ENCODE measurements at regions not wholly inside any gene's neighbourhood (a gene's known extent, or its start where the extent isn't known, plus 50 kb on each side); places are given as distances from the start of the nearest gene placed in this dataset.
"Not testable (repeated sequence)": the region's sequence is repeated elsewhere in the genome, so short reads cannot be mapped to it uniquely, and the experiment has no call there.

DNA sequence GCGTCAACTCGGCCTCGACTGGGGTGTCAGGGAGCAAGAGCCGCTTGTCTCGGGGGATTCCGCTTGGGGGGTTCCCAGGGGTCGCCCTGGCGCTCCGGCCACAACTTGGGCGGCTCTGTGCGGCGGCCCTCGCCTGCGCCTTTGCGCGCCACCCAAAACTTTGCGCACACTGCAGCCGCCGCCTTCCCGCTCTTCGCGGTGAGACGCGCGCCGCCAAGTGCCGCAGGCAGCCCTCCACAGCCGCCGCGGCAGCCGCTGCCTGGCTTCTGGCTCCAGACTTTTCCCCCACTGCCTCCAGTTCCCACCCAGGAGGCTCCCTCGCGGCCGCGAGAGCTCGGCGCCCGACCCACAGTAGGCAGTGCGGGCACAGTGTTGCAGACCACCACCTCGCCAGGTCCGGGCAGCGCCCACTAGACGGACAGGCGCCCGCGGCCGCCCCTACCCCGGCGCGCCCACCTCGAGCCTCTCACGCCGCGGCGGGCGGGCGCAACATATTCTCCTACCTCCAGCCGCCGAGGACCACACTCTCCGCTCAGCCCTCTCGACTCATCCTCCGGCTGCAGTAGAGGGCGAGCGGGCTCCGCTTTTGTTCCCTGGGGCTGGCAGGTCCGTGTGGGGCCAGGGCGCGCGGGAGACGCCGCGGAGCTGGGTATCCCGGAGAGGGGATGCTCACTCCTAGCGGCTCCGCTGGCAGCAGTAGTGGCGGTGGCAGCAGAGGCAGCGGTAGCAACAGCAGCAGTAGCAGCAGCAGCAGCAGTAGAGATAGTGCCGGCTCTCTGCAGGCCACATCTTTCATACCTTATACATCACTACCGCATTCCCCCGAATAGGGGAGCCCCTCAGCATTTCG is 296.6 kb downstream of the OMA1 start:
- no peak for DNase-seq

DNA sequence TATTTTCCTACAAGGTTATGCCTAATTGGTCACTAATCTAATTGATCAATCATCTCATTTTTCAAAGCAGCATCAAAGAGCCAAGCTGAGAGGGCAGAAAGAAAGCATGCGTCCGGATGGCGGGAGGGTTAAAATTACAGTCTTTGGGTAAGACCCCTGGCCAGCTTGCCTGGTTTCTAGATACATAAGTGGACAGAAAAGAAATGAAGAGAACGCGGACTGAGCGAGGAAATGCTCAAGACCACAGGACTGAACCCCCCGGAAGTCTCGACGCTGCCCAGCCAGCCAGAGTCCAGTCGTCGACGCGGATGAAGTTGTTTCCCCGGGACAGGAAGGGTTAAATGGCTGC is 297.2 kb downstream of the OMA1 start:
- DNase-seq: no peak

DNA sequence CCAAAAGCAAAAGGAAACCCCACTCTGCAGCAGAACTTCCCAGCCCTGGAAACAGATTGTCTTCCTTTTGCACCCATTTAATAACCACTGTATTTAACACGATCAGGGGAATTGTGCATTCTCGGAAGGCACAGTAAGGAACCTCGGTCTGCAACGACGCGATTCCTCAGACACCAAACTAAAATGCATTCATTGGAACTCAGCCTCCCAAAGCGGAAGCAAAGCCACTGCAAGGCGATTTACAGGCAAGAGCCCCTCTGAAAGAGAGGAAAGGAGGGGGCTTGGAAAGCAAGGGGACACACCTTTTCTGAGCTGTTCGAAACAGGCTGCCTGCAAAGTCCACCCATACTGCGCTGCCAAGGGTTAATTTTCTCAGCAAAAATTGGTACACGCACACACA is 297.7 kb downstream of the OMA1 start:
- DNase-seq: no peak

DNA sequence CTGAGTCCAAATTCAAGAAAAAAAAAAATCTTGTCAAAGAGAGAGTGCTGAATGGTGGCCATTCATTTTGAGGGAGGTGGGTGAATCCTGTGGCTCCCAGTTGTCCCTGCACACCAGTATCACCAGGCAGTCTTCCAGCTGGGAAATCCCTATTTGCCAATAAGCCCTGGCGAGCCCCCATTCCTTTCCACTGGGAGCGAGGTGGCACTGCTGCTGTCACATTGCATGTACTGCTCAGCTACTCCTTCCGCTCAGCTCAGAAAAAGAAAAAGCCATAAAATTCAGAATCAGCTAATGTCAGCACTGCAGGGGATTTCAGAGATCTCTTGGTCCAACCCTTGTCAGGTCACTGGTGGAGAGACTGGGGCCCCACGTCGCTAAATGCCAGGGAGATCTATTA is 298.5 kb downstream of the OMA1 start:
- DNase-seq: no peak

GRCh38 chr1:58246549-58246948 is 300.0 kb downstream of the OMA1 start:
- no peak for DNase-seq

- no peak for DNase-seq
These were observed 301.7 kb downstream of the OMA1 start for GRCh38 chr1:58244872-58245271.

DNA sequence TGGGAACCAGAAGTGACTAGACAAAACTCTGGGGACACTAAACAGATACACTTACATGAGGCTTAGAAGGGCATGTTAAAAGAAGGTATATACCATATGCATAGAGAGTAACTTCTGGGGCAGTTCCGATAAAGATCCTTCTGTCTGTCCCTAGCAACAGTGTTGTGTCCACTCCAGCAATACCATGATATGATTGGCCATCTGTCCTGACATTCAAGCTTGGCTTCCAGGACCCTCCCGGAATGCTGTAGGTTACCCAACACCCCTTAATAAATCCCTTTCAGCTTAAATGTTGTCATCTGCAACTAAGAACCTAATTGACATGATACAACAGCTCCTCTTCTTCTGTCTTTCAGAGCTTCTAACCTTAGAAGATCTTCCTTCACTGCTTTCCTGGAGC is 307.7 kb downstream of the OMA1 start:
- DNase-seq: no peak

GRCh38 chr1:58233729-58234128 is 312.8 kb downstream of the OMA1 start:
- no peak for DNase-seq

GRCh38 chr1:58231204-58231603 is 315.3 kb downstream of the OMA1 start:
- no peak for DNase-seq

DNA sequence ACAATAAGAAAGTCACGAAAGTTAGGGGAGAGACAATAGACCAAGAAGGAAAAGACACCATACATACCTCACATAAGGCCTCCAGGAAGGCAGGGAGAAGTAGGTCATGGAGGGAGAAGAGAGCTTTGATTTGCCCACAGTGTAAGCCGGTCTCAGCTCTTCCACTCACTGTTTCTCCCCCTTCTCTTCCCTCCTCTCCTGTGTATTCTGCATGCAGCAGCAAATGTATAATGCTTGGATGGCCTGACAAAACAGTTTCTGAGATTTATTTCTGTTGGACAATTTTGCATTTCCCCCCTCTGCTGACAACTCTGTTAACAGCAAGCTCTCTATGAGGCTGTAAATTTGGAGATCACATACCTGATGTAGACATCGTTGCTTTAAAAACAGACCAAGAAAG is 318.9 kb downstream of the OMA1 start:
- DNase-seq: no peak

DNA sequence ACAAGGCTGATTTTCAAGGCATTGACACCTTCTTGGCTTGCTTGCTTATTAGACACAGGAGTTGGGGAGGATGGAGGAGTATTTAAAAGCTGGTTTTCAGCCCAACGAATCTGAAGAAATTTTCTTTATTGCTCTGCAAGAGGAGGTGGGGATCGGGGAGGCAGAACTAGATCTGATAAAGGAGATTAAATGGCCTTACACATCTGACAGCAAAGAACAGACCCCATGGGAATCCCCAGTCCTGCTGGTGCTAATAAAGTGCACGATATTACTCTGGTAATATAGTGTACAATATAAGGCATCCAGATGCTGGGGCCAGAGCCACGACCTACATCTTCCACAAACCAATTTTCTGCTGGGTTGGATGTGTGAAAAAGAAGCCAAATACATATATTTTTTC is 323.0 kb downstream of the OMA1 start:
- no peak for DNase-seq

DNA sequence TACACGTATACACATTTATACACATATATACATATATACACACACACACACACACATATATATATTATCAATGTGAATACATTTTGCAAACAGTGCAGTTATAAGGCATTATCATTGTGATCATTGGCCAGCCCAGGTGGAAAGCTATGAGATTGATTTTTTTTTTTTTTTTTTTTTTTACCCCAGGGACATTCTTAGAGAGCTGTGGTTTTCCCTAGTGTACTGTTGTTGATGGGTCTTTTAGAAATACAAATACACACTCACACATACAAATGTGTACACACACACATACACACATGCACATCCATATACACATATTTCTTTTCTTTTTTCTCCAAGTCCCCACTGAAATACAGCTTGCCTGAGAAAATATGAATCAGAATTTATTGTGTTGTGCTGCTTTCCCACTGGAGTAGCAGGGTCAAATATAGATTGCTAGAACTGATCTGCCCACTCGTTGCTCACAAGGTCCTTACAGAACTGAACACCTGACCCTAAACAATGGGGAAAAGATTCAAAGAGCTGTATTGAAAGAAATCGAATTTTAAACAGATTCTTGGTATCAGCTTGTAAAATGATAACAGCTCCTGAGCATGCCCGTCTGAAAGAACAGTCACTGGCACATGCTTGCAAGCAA is 325.6 kb downstream of the OMA1 start:
- no peak for DNase-seq

DNA sequence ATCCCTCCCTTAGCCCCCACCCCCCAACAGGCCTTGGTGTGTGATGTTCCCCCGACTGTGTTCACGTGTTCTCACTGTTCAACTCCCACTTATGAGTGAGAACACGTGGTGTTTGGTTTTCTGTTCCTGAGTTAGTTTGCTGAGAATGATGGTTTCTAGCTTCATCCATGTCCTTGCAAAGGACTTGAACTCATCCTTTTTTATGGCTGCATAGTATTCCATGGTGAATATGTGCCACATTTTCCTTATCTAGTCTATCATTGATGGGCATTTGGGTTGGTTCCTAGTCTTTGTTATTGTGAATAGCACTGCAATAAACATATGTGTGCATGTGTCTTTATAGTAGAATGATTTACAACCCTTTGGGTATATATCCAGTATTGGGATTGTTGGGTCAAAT is 330.4 kb downstream of the OMA1 start:
- not testable (repeated sequence) for DNase-seq

DNA sequence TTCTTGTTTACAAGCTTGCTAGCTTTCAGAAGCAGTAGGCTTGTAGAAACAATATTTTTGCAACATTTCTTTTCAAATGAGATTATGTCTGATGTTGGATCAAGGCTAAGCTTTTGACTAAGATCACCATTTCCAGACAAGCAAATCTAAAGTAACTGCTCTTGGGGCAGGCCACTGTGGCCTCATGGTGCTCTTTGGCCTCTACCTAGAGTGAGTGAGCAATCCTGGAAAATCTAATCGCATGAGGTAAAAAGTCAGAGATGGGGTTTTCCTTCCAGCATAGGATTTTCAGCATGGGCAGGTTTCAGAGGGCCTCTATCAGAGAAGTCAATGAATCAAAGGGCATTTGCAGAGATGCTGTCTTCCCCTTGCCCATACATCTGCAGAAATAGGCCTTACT is 331.9 kb downstream of the OMA1 start:
- DNase-seq: no peak

DNA sequence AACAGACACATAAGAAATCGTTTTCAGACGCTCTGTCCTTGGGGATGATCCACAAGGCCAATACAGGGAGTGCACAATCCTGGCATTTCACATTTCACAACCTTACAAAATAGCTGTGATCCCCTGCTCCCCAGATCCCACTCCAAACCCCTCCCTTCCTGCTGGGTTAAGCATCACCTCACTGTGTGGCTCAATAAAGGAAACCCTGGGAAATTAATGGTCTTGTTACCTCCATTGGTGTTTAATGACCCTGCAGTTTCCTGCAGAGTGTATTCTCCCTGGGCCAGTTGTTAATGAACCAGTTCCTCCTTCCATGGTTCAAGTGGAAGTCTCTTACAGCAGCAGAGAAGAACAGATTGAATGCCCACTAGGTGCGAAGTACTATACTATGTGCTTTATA is 334.7 kb downstream of the OMA1 start:
- no peak for DNase-seq

DNA sequence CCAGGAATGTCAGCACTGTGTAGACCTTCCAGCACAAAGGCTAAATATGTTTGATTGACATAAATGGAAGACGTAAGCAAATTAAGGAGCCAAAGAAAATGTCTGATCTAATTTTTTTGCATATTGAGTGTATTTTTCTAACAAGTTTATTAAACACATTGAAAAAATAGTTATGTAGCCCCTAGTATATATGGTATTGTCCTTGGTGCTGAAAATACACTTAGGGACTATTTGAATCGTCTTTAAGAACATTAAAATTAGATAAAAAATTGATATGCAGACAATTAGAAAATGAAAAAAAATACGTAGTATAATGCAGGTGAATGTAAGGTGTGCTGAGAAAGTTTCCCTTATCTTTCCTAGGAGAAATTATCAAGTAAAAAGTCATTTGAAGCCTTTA is 337.0 kb downstream of the OMA1 start:
- DNase-seq: no peak

GRCh38 chr1:58206749-58207148 is 339.8 kb downstream of the OMA1 start:
- DNase-seq: no peak

DNA sequence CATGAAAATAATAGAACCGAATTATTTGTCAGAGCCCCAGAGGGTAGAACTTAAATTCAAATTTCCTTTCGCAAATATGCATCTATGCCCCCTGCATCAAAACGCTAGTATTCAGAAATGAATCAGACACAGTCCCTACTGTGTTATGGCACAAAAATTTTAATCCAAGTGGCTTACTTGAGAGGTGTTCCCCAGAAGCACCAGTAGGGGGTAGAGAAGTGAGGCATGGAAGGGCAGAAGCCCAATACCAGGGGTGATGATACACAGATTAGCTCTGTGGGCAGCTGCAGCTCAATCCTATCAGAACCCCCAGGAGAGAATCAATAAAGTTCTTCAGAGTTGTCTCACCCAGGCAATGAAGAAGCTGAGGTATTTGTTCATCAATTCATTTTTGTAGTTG is 342.2 kb downstream of the OMA1 start:
- DNase-seq: no peak

GRCh38 chr1:58201492-58202106 is 344.9 kb downstream of the OMA1 start:
- DNase-seq: no peak

- no peak for DNase-seq
These were observed 346.1 kb downstream of the OMA1 start for GRCh38 chr1:58200437-58200836.

DNA sequence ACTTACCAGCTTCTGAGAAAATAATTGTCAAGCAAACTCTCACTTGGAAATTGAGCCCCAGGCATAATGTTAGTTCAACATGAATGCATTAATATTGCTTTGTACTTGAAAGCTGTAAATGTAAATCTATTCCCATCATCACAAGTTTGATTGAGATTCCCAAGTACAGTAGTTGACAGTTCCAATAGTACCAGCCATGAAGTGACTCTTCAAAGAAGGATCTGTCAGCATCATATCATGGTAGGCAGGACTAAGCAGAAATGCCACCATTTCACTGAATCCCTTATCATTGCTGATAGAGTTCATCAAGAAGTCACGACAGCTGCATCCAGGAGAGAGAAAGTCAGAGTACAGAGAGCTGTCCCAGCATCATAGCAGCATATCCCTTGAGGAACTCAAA is 348.7 kb downstream of the OMA1 start:
- DNase-seq: no peak

GRCh38 chr1:58190267-58190988 is 356.1 kb downstream of the OMA1 start:
- DNase-seq: no peak

- DNase-seq: no peak
These were observed 357.1 kb downstream of the OMA1 start for GRCh38 chr1:58189453-58189852.

- no peak for DNase-seq
These were observed 363.2 kb downstream of the OMA1 start for GRCh38 chr1:58183286-58183685.
